H1 (cell line): ENCODE measurements at regions not wholly inside any gene's neighbourhood (a gene's known extent, or its start where the extent isn't known, plus 50 kb on each side); places are given as distances from the start of the nearest gene placed in this dataset.

ENCODE experiments used
- CREB1 ChIP-seq: IDR thresholded peaks from 2 replicates; pipeline ENCODE4 v1.6.1; 2012; ENCODE audit warnings: inconsistent platforms
- NRF1 ChIP-seq: IDR thresholded peaks from 2 replicates; pipeline ENCODE4 v1.6.1; 2011; ENCODE audit warnings: mild to moderate bottlenecking, low read depth, low read length, improper control_type of control experiment
- PHF8 ChIP-seq: fragments of 200-600 bp; sonication (generic); conservative IDR thresholded peaks from 2 replicates; pipeline ENCODE4 v1.7.1; 2012; ENCODE audit warnings: low read depth, mild to moderate bottlenecking, inconsistent platforms, low read length, moderate library complexity
- POLR2AphosphoS5 ChIP-seq: IDR thresholded peaks from 2 replicates; pipeline ENCODE4 v1.6.1; 2011; ENCODE audit warnings: low read depth, low read length
- RBBP5 ChIP-seq: IDR thresholded peaks from 2 replicates; pipeline ENCODE4 v1.7.1; 2012; ENCODE audit warnings: low read depth, mild to moderate bottlenecking, inconsistent platforms, low read length, moderate library complexity, borderline replicate concordance
- RXRA ChIP-seq: IDR thresholded peaks from 2 replicates; pipeline ENCODE4 v1.6.1; 2011; ENCODE audit warnings: low read depth, mild to moderate bottlenecking, low read length, moderate library complexity; ENCODE audit not compliant: insufficient read depth
- SP1 ChIP-seq: IDR thresholded peaks from 2 replicates; pipeline ENCODE4 v1.6.1; 2011; ENCODE audit warnings: low read depth, low read length
- SP2 ChIP-seq: IDR thresholded peaks from 2 replicates; pipeline ENCODE4 v1.6.1; 2012; ENCODE audit warnings: mild to moderate bottlenecking, low read length, inconsistent platforms
- ZNF274 ChIP-seq: IDR thresholded peaks from 2 replicates; pipeline ENCODE4 v1.7.0; 2012; ENCODE audit warnings: low read length, borderline replicate concordance; ENCODE audit errors: extremely low read depth
- TF ChIP-seq, protein P1 (sequence below), 3 experiments: IDR thresholded peaks; 1 replicate in 2 of 3; 2 replicates in 1 of 3; pipeline versions ENCODE4 v1.5.1 to v1.6.1; 2011; ENCODE audit warnings: low read length in 3 of 3, mild to moderate bottlenecking in 3 of 3, inconsistent platforms in 2 of 3, low read depth in 1 of 3, moderate library complexity in 1 of 3; ENCODE audit not compliant: insufficient read depth in 1 of 3; ENCODE audit errors: control extremely low read depth in 1 of 3

DNA sequence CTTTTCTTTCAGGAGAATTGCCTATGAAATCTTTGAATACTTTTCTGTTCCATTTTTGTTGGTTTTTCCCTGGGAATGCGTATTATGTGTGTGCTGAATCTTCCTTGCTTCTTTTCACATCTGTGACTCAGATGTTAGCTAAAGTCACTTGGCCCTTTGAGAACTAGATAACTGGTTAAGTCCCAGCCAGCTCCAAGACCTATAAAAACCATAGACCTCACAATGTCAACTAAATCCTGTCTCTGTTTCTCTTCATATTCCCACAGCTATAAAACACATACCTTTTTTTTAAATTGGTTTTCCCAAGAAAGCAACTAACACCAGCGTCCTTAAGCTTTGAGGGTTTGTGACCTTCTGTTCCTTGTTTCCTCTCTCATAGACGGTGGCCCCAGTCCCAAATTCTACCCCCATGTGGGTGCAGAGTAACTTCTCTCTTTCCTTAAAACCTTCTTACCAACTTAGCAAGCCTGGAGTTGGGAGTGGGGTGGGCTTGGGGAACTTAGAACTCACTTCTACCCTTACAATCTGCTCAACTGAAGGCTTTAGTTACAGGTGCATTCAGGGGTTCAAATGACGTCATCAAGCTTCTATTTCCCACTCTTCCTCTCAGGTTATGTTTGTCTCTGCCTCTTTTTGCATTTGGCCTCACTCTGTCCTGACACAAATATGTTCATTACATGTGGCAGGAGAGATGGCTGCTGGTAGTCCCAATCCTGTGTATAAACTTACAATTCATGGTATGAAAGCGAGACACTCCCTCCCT is 58.1 kb upstream of the TGIF1 start:
- no peak for TF ChIP-seq POLR2AphosphoS5
- TF ChIP-seq CREB1 = no peak
- TF ChIP-seq ZNF274 = no peak
- TF ChIP-seq, protein P1, sequence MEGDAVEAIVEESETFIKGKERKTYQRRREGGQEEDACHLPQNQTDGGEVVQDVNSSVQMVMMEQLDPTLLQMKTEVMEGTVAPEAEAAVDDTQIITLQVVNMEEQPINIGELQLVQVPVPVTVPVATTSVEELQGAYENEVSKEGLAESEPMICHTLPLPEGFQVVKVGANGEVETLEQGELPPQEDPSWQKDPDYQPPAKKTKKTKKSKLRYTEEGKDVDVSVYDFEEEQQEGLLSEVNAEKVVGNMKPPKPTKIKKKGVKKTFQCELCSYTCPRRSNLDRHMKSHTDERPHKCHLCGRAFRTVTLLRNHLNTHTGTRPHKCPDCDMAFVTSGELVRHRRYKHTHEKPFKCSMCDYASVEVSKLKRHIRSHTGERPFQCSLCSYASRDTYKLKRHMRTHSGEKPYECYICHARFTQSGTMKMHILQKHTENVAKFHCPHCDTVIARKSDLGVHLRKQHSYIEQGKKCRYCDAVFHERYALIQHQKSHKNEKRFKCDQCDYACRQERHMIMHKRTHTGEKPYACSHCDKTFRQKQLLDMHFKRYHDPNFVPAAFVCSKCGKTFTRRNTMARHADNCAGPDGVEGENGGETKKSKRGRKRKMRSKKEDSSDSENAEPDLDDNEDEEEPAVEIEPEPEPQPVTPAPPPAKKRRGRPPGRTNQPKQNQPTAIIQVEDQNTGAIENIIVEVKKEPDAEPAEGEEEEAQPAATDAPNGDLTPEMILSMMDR (IDR thresholded peaks at IDR 0.05; ENCODE audit: control extremely low read depth in 1 of 3, insufficient read depth in 1 of 3, low read depth in 1 of 3, low read length in 3 of 3) = no peak
- TF ChIP-seq SP1 = no peak
- TF ChIP-seq SP2 = no peak
- no peak for TF ChIP-seq RBBP5
- no peak for TF ChIP-seq PHF8
- no peak for TF ChIP-seq NRF1
- TF ChIP-seq RXRA = no peak
